Right lobe of liver (tissue), 4 donors: ENCODE measurements at regions not wholly inside any gene's neighbourhood (a gene's known extent, or its start where the extent isn't known, plus 50 kb on each side); places are given as distances from the start of the nearest gene placed in this dataset.

Experiments used
- POLR2A ChIP-seq: fragments of 450-650 bp; IDR thresholded peaks from one replicate; pipeline ENCODE4 v1.6.1; 2017; ENCODE audit warnings: antibody characterized with exemption, mild to moderate bottlenecking
- TF ChIP-seq, protein P1 (sequence below), 4 donors: fragments of 200-600 bp in 3 of 4; fragments of 450-650 bp in 1 of 4; IDR thresholded peaks; one replicate each; pipeline versions ENCODE4 v1.5.1 to v1.8.0; 2016 to 2022; ENCODE audit warnings: antibody characterized with exemption in 4 of 4, mild to moderate bottlenecking in 2 of 4
- donor health status: DM: no; HTN: no; CAD: no.
- donor health status: DM: no; HTN: no; CAD: no.
- donor health status: DM: no; HTN: yes; CAD: no.

DNA sequence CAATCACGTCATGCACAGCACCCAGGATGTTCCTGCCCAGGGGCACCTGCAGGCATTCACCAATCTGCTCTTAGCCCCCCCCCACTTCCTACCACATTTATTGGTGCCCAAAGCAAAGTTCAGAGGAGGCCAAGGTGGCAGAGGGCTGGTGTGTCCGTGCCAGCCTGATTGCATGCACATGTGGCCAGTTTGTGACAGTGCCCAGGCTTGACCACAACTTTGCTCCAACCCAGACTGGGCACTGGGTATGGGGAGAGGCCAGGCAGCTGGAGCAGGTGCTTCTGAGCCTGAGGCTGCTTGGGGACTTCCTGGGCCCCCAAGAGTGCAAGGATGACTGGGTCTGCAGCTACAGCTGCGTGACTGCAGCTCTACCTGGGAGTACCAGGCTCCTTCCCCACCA is 192.3 kb upstream of the BCHE start:
- TF ChIP-seq, protein P1, sequence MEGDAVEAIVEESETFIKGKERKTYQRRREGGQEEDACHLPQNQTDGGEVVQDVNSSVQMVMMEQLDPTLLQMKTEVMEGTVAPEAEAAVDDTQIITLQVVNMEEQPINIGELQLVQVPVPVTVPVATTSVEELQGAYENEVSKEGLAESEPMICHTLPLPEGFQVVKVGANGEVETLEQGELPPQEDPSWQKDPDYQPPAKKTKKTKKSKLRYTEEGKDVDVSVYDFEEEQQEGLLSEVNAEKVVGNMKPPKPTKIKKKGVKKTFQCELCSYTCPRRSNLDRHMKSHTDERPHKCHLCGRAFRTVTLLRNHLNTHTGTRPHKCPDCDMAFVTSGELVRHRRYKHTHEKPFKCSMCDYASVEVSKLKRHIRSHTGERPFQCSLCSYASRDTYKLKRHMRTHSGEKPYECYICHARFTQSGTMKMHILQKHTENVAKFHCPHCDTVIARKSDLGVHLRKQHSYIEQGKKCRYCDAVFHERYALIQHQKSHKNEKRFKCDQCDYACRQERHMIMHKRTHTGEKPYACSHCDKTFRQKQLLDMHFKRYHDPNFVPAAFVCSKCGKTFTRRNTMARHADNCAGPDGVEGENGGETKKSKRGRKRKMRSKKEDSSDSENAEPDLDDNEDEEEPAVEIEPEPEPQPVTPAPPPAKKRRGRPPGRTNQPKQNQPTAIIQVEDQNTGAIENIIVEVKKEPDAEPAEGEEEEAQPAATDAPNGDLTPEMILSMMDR (IDR thresholded peaks at IDR 0.05) = no peak
- no peak for TF ChIP-seq POLR2A
